ENCODE measurements at regions not wholly inside any gene's neighbourhood (a gene's known extent, or its start where the extent isn't known, plus 50 kb on each side); places are given as distances from the start of the nearest gene placed in this dataset.

- TF ChIP-seq, protein P1, sequence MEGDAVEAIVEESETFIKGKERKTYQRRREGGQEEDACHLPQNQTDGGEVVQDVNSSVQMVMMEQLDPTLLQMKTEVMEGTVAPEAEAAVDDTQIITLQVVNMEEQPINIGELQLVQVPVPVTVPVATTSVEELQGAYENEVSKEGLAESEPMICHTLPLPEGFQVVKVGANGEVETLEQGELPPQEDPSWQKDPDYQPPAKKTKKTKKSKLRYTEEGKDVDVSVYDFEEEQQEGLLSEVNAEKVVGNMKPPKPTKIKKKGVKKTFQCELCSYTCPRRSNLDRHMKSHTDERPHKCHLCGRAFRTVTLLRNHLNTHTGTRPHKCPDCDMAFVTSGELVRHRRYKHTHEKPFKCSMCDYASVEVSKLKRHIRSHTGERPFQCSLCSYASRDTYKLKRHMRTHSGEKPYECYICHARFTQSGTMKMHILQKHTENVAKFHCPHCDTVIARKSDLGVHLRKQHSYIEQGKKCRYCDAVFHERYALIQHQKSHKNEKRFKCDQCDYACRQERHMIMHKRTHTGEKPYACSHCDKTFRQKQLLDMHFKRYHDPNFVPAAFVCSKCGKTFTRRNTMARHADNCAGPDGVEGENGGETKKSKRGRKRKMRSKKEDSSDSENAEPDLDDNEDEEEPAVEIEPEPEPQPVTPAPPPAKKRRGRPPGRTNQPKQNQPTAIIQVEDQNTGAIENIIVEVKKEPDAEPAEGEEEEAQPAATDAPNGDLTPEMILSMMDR (IDR thresholded peaks at IDR 0.05; ENCODE audit: insufficient read depth, low read length, poor library complexity, severe bottlenecking): no peak
- H3K27me3 ChIP-seq (replicated peaks; ENCODE audit: control insufficient read depth, insufficient read depth, low read length): peaks cover 1% of the 10 kb centered on the region; the same call in 1 of the 2 replicates
- no peak for DNase-seq (ENCODE audit: extremely low read depth, insufficient read length)
- no peak overlapping the region for H3K4me3 ChIP-seq (replicated peaks; ENCODE audit: low read depth, low read length)
- no peaks in the 10 kb centered on the region for H3K36me3 ChIP-seq (ENCODE audit: control insufficient read depth, insufficient read depth, low read length)
These were observed 78.5 kb upstream of the GALNT2 start for GRCh38 chr1:229988534-229988933.

DNA sequence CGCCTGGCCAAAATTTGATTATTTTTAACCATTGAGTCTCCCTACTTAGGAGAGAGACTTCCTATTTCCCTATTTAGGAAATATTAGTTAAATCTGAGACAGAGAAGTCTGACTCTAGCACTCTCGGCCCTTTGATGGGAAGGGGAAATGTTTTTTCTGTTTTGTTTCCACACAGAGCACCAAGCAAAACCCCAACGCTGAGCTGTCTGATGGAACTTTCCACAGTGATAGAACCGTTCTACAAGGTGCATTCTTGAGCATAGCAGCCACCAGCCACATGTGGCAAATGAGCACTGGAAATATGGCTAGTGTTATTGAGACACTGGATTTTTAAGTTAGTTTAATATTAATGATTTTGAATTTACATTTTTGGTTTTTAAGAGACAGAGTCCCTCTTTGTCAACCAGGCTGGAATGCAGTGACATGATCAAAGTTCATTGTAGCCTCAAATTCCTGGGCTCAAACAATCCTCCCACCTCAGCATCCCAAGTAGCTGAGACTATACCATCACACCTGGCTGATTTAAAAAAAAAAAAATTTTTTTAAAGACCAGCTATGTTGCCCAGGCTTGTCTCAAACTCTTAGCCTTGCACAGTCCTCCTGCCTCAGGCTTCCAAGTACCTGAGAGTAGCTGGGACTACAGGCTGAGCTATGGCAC lies 77.3 kb upstream of the GALNT2 start:
- TF ChIP-seq, protein P1 (IDR thresholded peaks at IDR 0.05; ENCODE audit: insufficient read depth, low read length, poor library complexity, severe bottlenecking): no peak

DNA sequence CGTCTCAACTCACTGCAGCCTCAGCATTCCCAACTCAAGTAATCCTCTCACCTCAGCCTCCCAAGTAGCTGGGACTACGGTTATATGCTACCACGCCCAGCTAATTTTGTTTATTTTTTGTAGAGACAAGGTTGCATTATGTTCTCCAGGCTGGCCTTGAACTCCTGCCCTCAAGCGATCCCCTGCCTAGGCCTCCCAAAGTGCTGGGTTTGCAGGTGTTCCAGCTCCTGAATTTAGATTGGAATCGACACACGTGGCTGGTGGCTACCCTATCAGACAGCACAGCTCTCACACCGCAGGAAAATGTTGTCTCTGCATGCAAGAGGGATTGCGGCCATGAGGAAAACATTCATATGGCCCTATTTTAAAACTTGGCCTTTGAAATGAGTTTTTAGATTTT lies 76.7 kb upstream of the GALNT2 start:
- DNase-seq (ENCODE audit: extremely low read depth, insufficient read length): no peak
- peaks cover 1% of the 10 kb centered on the region; the same call in 1 of the 2 replicates for H3K27me3 ChIP-seq (replicated peaks; ENCODE audit: control insufficient read depth, insufficient read depth, low read length)
- TF ChIP-seq, protein P1 (IDR thresholded peaks at IDR 0.05; ENCODE audit: insufficient read depth, low read length, poor library complexity, severe bottlenecking): no peak
- H3K36me3 ChIP-seq (ENCODE audit: control insufficient read depth, insufficient read depth, low read length): no peaks in the 10 kb centered on the region
- no peak overlapping the region for H3K4me3 ChIP-seq (replicated peaks; ENCODE audit: low read depth, low read length)

More for the DNA sequence above, 77.3 kb upstream of the GALNT2 start:
- Histone ChIP-seq H3K36me3 (ENCODE audit: control insufficient read depth, insufficient read depth, low read length) (no peaks in the 10 kb centered on the region), H3K4me3 (replicated peaks; ENCODE audit: low read depth, low read length) (no peak overlapping the region), H3K27me3 (replicated peaks; ENCODE audit: control insufficient read depth, insufficient read depth, low read length) (peaks cover 1% of the 10 kb centered on the region; the same call in 1 of the 2 replicates)
- DNase-seq (ENCODE audit: extremely low read depth, insufficient read length): no peak

GRCh38 chr1:229991104-229991513 lies 75.9 kb upstream of the GALNT2 start:
- no peaks in the 10 kb centered on the region for H3K27me3 ChIP-seq (replicated peaks; ENCODE audit: control insufficient read depth, insufficient read depth, low read length)
- DNase-seq (ENCODE audit: extremely low read depth, insufficient read length): no peak
- no peak overlapping the region for H3K4me3 ChIP-seq (replicated peaks; ENCODE audit: low read depth, low read length)
- TF ChIP-seq, protein P1 (IDR thresholded peaks at IDR 0.05; ENCODE audit: insufficient read depth, low read length, poor library complexity, severe bottlenecking): no peak
- H3K36me3 ChIP-seq (ENCODE audit: control insufficient read depth, insufficient read depth, low read length): no peaks in the 10 kb centered on the region

- TF ChIP-seq, protein P1 (IDR thresholded peaks at IDR 0.05; ENCODE audit: insufficient read depth, low read length, poor library complexity, severe bottlenecking): no peak
- Histone ChIP-seq H3K27me3 (replicated peaks; ENCODE audit: control insufficient read depth, insufficient read depth, low read length) (no peaks in the 10 kb centered on the region), H3K36me3 (ENCODE audit: control insufficient read depth, insufficient read depth, low read length) (no peaks in the 10 kb centered on the region), H3K4me3 (replicated peaks; ENCODE audit: low read depth, low read length) (no peak overlapping the region)
- DNase-seq (ENCODE audit: extremely low read depth, insufficient read length): no peak
These were observed 75.2 kb upstream of the GALNT2 start for GRCh38 chr1:229991724-229992333.

All from GM06990 (cell line).